ENCODE measurements at regions not wholly inside any gene's neighbourhood (a gene's known extent, or its start where the extent isn't known, plus 50 kb on each side); places are given as distances from the start of the nearest gene placed in this dataset.
"Not testable (repeated sequence)": the region's sequence is repeated elsewhere in the genome, so short reads cannot be mapped to it uniquely, and the experiment has no call there.

DNA sequence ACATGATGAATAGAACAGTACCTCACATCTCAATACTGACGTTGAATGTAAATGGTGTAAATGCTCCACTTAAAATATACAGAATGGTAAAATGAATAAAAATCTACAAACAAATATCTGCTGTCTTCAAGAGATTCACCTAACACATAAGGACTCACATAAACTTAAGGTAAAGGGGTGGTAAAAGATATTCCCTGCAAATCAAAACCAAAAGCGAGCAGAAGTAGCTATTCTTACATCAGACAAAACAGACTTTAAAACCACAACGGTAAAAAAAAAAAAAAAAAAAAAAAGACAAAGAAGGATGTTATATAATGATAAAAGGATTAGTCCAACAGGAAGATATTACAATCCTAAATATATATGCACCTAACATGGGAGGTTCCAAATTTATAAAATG, 214.0 kb upstream of the MAST4 start:
- Histone ChIP-seq H3K4me3 (replicated peaks in 1 of 3; ENCODE audit: insufficient read depth in 1 of 3, low read depth in 2 of 3, low read length in 3 of 3) (no peak overlapping the region), H3K4me2 (ENCODE audit: low read depth, low read length) (no peak overlapping the region), H4K20me1 (ENCODE audit: insufficient read depth, low read length) (no peaks in the 10 kb centered on the region), H2AFZ (ENCODE audit: low read length) (no peak overlapping the region), H3K79me2 (ENCODE audit: insufficient read depth, low read length) (no peaks in the 10 kb centered on the region), H3K9ac (ENCODE audit: insufficient read depth, low read depth, low read length) (no peak overlapping the region), H3K4me1 (ENCODE audit: insufficient read depth, low read length) (no peaks in the 10 kb centered on the region), H3K27ac (ENCODE audit: extremely low read length, insufficient read depth, low read length) (no peak overlapping the region), H3K36me3 (replicated peaks in 1 of 2; ENCODE audit: control insufficient read depth in 1 of 2, insufficient read depth in 2 of 2, low read length in 2 of 2) (no peaks in the 10 kb centered on the region), H3K27me3 (ENCODE audit: control insufficient read depth in 1 of 2, insufficient read depth in 2 of 2, low read length in 2 of 2) (no peaks in the 10 kb centered on the region), H3K9me3 (ENCODE audit: low read length) (no peaks in the 10 kb centered on the region)
- no TSS peak for BruUV-seq (replicated peaks)
- intact Hi-C loops (cut with micrococcal nuclease; ENCODE audit: unreplicated experiment): no loop called here
- in situ Hi-C loops (cut with HindIII; ENCODE audit: extremely low pct_ligation_motif_present, low pct_unique_long_range_greater_than_20kb): no loop called here
- DNase-seq (ENCODE audit: low spot score) (no peak), FAIRE-seq (no peak), ATAC-seq (no peak)
- CTCF ChIA-PET (ENCODE audit: low intra/inter-chr PET ratio, low total read pairs): no interaction called here
- TF ChIP-seq MATR3 (CRISPR knock-in tag; IDR thresholded peaks at IDR 0.05) (no peak), ZFP41 (CRISPR knock-in tag; IDR thresholded peaks at IDR 0.05; ENCODE audit: borderline replicate concordance) (no peak)
- POLR2A ChIA-PET: no interaction called here
- 0% methylated on average over 3 of the region's 3 CpGs for WGBS (ENCODE audit: low lambda C conversion rate)

DNA sequence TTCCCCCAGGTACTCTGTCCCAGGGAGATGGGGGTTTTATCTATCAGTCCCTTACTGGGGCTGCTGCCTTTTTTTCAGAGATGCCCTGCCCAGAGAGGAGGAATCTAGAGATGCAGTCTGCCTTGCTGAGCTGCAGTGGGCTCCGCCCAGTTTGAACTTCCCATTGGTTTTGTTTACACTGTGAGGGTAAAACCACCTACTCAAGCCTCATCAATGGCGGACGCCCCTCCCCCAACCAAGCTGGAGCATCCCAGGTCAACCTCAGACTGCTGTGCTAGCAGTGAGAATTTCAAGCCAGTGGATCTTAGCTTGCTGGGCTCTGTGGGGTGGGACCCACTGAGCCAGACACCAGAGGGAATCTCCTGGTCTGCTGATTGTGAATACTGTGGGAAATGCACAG, 191.0 kb upstream of the MAST4 start:
- BruUV-seq (replicated peaks); in situ Hi-C loops (cut with HindIII; ENCODE audit: extremely low pct_ligation_motif_present, low pct_unique_long_range_greater_than_20kb): not testable (repeated sequence)

DNA sequence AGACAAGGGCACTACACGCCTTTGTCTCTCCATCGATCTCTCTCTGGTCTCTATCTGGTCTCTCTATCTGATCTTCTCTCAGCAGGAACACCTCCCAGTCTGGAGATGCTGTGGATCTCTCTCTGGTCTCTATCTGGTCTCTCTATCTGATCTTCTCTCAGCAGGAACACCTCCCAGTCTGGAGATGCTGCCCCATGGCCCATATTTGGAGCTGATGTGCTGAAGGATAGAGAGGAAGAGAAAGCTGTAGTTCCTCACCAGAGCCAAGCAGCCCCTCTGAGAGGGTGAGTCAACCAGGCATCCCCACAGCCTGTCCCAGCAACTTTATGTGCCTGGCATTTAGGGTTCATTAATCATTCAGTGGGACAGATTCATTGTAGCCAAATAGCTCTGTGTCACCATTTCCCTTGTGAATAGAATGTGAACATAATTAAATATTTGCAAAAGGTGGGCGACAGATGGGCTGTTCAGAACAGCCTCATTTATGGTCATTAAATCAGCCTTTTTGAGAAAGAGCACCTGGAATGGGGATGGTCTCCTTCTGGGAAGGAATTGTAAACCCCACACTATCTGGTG, 189.3 kb upstream of the MAST4 start:
- H3K4me1 ChIP-seq (ENCODE audit: insufficient read depth, low read length): no peaks in the 10 kb centered on the region
- intact Hi-C loops (cut with micrococcal nuclease; ENCODE audit: unreplicated experiment) (no loop called here), in situ Hi-C loops (cut with HindIII; ENCODE audit: extremely low pct_ligation_motif_present, low pct_unique_long_range_greater_than_20kb) (no loop called here)
- POLR2A ChIA-PET: no interaction called here
- CTCF ChIA-PET (ENCODE audit: low intra/inter-chr PET ratio, low total read pairs): no interaction called here
- H3K27ac ChIP-seq (ENCODE audit: extremely low read length, insufficient read depth, low read length): no peak overlapping the region
- no peaks in the 10 kb centered on the region for H3K9me3 ChIP-seq (ENCODE audit: low read length)
- FAIRE-seq: no peak
- H3K36me3 ChIP-seq (replicated peaks in 1 of 2; ENCODE audit: control insufficient read depth in 1 of 2, insufficient read depth in 2 of 2, low read length in 2 of 2): no peaks in the 10 kb centered on the region
- no peak for DNase-seq (ENCODE audit: low spot score)
- peaks cover 0 to 2% of the 10 kb centered on the region in 2 experiments; a peak in 1 of 5 replicates for H3K27me3 ChIP-seq (ENCODE audit: control insufficient read depth in 1 of 2, insufficient read depth in 2 of 2, low read length in 2 of 2)
- BruUV-seq (replicated peaks): no TSS peak
- no peak overlapping the region for H3K9ac ChIP-seq (ENCODE audit: insufficient read depth, low read depth, low read length)
- no peak overlapping the region for H2AFZ ChIP-seq (ENCODE audit: low read length)
- H4K20me1 ChIP-seq (ENCODE audit: insufficient read depth, low read length): no peaks in the 10 kb centered on the region
- H3K4me2 ChIP-seq (ENCODE audit: low read depth, low read length): no peak overlapping the region
- H3K4me3 ChIP-seq (replicated peaks in 1 of 3; ENCODE audit: insufficient read depth in 1 of 3, low read depth in 2 of 3, low read length in 3 of 3): no peak overlapping the region
- no peak for ATAC-seq
- TF ChIP-seq, protein P1, sequence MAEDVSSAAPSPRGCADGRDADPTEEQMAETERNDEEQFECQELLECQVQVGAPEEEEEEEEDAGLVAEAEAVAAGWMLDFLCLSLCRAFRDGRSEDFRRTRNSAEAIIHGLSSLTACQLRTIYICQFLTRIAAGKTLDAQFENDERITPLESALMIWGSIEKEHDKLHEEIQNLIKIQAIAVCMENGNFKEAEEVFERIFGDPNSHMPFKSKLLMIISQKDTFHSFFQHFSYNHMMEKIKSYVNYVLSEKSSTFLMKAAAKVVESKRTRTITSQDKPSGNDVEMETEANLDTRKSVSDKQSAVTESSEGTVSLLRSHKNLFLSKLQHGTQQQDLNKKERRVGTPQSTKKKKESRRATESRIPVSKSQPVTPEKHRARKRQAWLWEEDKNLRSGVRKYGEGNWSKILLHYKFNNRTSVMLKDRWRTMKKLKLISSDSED (CRISPR knock-in tag; IDR thresholded peaks at IDR 0.05): no peak
- WGBS (ENCODE audit: low lambda C conversion rate): 3% methylated on average over 3 of the region's 3 CpGs
- H3K79me2 ChIP-seq (ENCODE audit: insufficient read depth, low read length): no peaks in the 10 kb centered on the region

More for the DNA sequence above, 191.0 kb upstream of the MAST4 start:
- H3K9me3 ChIP-seq (ENCODE audit: low read length); H3K9ac ChIP-seq (ENCODE audit: insufficient read depth, low read depth, low read length); H3K4me2 ChIP-seq (ENCODE audit: low read depth, low read length); H2AFZ ChIP-seq (ENCODE audit: low read length); POLR2A ChIA-PET; H3K4me1 ChIP-seq (ENCODE audit: insufficient read depth, low read length); intact Hi-C loops (cut with micrococcal nuclease; ENCODE audit: unreplicated experiment); H3K79me2 ChIP-seq (ENCODE audit: insufficient read depth, low read length); ATAC-seq; H3K27ac ChIP-seq (ENCODE audit: extremely low read length, insufficient read depth, low read length); DNase-seq (ENCODE audit: low spot score); FAIRE-seq; H4K20me1 ChIP-seq (ENCODE audit: insufficient read depth, low read length); H3K36me3 ChIP-seq (replicated peaks in 1 of 2; ENCODE audit: control insufficient read depth in 1 of 2, insufficient read depth in 2 of 2, low read length in 2 of 2); H3K27me3 ChIP-seq (ENCODE audit: control insufficient read depth in 1 of 2, insufficient read depth in 2 of 2, low read length in 2 of 2); CTCF ChIA-PET (ENCODE audit: low intra/inter-chr PET ratio, low total read pairs); H3K4me3 ChIP-seq (replicated peaks in 1 of 3; ENCODE audit: insufficient read depth in 1 of 3, low read depth in 2 of 3, low read length in 3 of 3): not testable (repeated sequence)
- 0% methylated on average over 3 of the region's 3 CpGs for WGBS (ENCODE audit: low lambda C conversion rate)
